ENCODE measurements at regions not wholly inside any gene's neighbourhood (a gene's known extent, or its start where the extent isn't known, plus 50 kb on each side); places are given as distances from the start of the nearest gene placed in this dataset.

DNA sequence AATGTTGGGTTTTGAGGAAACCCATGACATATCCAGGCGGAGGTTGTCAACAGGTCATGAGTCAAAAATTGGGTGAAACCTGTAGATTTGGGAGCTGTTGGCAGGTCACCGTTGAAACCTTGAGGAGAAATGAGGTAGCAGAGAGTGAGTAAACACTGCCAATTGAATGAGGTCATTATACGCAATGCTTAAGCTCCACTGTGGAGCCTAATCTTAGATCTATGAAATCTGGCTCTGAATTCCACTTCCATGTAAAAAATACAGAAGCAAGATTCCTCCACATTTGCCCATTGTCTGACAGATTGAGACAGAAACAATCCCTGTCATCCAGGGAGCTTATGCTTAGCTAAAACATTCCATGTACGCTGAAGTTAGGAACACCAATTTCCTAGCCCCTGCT is 76.0 kb upstream of the IL6 start:
- TF ChIP-seq, protein P1, sequence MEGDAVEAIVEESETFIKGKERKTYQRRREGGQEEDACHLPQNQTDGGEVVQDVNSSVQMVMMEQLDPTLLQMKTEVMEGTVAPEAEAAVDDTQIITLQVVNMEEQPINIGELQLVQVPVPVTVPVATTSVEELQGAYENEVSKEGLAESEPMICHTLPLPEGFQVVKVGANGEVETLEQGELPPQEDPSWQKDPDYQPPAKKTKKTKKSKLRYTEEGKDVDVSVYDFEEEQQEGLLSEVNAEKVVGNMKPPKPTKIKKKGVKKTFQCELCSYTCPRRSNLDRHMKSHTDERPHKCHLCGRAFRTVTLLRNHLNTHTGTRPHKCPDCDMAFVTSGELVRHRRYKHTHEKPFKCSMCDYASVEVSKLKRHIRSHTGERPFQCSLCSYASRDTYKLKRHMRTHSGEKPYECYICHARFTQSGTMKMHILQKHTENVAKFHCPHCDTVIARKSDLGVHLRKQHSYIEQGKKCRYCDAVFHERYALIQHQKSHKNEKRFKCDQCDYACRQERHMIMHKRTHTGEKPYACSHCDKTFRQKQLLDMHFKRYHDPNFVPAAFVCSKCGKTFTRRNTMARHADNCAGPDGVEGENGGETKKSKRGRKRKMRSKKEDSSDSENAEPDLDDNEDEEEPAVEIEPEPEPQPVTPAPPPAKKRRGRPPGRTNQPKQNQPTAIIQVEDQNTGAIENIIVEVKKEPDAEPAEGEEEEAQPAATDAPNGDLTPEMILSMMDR (IDR thresholded peaks at IDR 0.05) = no peak
- TF ChIP-seq EZH2phosphoT487 (IDR thresholded peaks at IDR 0.05) (no peak), EZH2 (IDR thresholded peaks at IDR 0.05) (no peak)
